Erythroblast (primary cell): ENCODE measurements at regions not wholly inside any gene's neighbourhood (a gene's known extent, or its start where the extent isn't known, plus 50 kb on each side); places are given as distances from the start of the nearest gene placed in this dataset.

ENCODE experiments used
- GATA1 ChIP-seq: IDR thresholded peaks from 2 replicates; pipeline ENCODE4 v1.6.1; 2011; ENCODE audit warnings: low read depth, mild to moderate bottlenecking, control low read depth, low read length, moderate library complexity
- POLR2A ChIP-seq: IDR thresholded peaks from 2 replicates; pipeline ENCODE4 v1.6.1; 2011; ENCODE audit warnings: mild to moderate bottlenecking, low read length

DNA sequence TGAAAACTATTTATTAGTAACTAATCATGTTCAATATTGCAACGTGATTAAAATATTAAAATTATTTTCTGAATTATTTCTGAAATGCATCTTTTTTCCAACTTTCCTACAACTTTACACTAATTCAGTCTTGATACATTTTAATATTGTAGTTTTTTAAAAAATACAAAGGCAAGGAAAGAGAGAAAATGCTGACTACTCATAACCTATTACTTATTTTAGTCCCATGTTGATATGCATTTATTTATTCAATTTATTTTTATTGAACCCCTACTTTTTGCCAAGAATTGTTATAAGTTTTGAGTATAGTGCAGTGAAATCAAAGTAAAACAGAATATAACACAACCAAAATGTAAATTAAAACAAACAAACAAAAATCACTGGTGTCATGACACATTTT is 978.2 kb downstream of the CDH9 start:
- no peak for TF ChIP-seq POLR2A
- TF ChIP-seq GATA1 = no peak
